ENCODE measurements at regions not wholly inside any gene's neighbourhood (a gene's known extent, or its start where the extent isn't known, plus 50 kb on each side); places are given as distances from the start of the nearest gene placed in this dataset.

- TF ChIP-seq, protein P1, sequence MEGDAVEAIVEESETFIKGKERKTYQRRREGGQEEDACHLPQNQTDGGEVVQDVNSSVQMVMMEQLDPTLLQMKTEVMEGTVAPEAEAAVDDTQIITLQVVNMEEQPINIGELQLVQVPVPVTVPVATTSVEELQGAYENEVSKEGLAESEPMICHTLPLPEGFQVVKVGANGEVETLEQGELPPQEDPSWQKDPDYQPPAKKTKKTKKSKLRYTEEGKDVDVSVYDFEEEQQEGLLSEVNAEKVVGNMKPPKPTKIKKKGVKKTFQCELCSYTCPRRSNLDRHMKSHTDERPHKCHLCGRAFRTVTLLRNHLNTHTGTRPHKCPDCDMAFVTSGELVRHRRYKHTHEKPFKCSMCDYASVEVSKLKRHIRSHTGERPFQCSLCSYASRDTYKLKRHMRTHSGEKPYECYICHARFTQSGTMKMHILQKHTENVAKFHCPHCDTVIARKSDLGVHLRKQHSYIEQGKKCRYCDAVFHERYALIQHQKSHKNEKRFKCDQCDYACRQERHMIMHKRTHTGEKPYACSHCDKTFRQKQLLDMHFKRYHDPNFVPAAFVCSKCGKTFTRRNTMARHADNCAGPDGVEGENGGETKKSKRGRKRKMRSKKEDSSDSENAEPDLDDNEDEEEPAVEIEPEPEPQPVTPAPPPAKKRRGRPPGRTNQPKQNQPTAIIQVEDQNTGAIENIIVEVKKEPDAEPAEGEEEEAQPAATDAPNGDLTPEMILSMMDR (IDR thresholded peaks at IDR 0.05; ENCODE audit: insufficient read depth, low read depth, low read length, missing control alignments), result no peak
- H3K4me3 ChIP-seq (ENCODE audit: low read length), result no peak overlapping the region
- DNase-seq (ENCODE audit: low read depth), result peak; percentile 8
Observed at GRCh38 chr20:39660965-39661364, 698.8 kb downstream of the DHX35 start.

- H3K4me3 ChIP-seq (ENCODE audit: low read length), result no peak overlapping the region
- TF ChIP-seq, protein P1 (IDR thresholded peaks at IDR 0.05; ENCODE audit: insufficient read depth, low read depth, low read length, missing control alignments), result no peak
- peak; percentile 18 for DNase-seq (ENCODE audit: low read depth)
Observed at GRCh38 chr20:39660226-39660625, 698.1 kb downstream of the DHX35 start.

- TF ChIP-seq, protein P1 (IDR thresholded peaks at IDR 0.05; ENCODE audit: insufficient read depth, low read depth, low read length, missing control alignments), result no peak
- DNase-seq (ENCODE audit: low read depth), result no peak
- no peak overlapping the region for H3K4me3 ChIP-seq (ENCODE audit: low read length)
Observed at GRCh38 chr20:39658662-39659409, 696.7 kb downstream of the DHX35 start.

GRCh38 chr20:39654171-39654570 is 692.0 kb downstream of the DHX35 start:
- DNase-seq (ENCODE audit: low read depth), result no peak
- TF ChIP-seq, protein P1 (IDR thresholded peaks at IDR 0.05; ENCODE audit: insufficient read depth, low read depth, low read length, missing control alignments), result no peak
- no peak overlapping the region for H3K4me3 ChIP-seq (ENCODE audit: low read length)

- no peak overlapping the region for H3K4me3 ChIP-seq (ENCODE audit: low read length)
- no peak for DNase-seq (ENCODE audit: low read depth)
- TF ChIP-seq, protein P1 (IDR thresholded peaks at IDR 0.05; ENCODE audit: insufficient read depth, low read depth, low read length, missing control alignments), result no peak
Observed at GRCh38 chr20:39651645-39652325, 689.6 kb downstream of the DHX35 start.

DNA sequence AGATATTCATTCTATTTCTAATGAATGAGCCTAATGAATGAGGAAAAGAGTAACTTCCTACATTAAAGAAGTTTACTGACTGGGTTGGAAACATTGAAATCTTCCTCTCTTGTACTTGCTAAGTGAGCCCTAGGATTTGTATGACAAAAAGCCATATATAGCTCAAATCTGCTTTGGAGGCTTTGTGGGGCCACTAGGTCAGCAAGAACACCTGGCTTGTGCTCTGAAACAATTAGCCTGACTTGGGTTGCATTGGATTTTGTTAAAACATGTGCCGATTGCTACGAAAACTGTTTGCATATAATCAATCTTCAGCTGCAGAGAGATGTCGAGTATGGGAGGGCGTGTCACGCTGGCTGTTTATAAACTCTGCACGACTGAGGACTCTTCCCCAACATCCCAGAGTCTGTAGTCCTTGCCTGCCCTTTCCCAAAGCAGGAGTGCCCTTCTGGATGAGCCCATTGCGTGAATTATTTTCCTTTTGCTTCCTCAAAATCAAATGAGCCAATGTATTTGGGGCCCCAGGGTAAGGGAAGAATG is 684.8 kb downstream of the DHX35 start:
- DNase-seq (ENCODE audit: low read depth), result no peak

More for the DNA sequence above, 684.8 kb downstream of the DHX35 start:
- H3K4me3 ChIP-seq (ENCODE audit: low read length), result no peak overlapping the region
- TF ChIP-seq, protein P1 (IDR thresholded peaks at IDR 0.05; ENCODE audit: insufficient read depth, low read depth, low read length, missing control alignments), result no peak

Data from epithelial cell of esophagus (primary cell).